ENCODE measurements at regions not wholly inside any gene's neighbourhood (a gene's known extent, or its start where the extent isn't known, plus 50 kb on each side); places are given as distances from the start of the nearest gene placed in this dataset.

DNA sequence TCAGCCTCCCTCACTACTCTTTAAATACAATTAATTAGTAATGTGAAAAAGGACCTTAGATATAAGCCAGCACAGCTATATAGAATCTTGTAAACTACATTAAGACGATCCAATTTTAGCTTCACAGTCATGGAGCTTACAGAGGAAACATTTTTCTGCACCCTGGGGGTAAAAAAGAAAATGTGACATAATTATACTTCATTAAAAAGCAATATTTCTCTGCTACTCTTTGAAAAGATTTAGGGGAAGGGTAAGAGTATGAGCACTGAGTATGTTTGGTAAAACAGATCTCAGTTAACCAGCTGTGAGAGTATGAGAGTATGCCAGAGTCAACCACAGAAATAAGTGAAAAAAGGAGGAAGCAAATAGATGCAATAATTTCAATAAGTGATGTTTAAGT, 1415.9 kb downstream of the PLA2G4A start:
- ATAC-seq (ENCODE audit: low FRiP score) (no peak), DNase-seq (ENCODE audit: low spot score) (no peak)
- TF ChIP-seq, protein P1, sequence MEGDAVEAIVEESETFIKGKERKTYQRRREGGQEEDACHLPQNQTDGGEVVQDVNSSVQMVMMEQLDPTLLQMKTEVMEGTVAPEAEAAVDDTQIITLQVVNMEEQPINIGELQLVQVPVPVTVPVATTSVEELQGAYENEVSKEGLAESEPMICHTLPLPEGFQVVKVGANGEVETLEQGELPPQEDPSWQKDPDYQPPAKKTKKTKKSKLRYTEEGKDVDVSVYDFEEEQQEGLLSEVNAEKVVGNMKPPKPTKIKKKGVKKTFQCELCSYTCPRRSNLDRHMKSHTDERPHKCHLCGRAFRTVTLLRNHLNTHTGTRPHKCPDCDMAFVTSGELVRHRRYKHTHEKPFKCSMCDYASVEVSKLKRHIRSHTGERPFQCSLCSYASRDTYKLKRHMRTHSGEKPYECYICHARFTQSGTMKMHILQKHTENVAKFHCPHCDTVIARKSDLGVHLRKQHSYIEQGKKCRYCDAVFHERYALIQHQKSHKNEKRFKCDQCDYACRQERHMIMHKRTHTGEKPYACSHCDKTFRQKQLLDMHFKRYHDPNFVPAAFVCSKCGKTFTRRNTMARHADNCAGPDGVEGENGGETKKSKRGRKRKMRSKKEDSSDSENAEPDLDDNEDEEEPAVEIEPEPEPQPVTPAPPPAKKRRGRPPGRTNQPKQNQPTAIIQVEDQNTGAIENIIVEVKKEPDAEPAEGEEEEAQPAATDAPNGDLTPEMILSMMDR (IDR thresholded peaks at IDR 0.05), result no peak

DNA sequence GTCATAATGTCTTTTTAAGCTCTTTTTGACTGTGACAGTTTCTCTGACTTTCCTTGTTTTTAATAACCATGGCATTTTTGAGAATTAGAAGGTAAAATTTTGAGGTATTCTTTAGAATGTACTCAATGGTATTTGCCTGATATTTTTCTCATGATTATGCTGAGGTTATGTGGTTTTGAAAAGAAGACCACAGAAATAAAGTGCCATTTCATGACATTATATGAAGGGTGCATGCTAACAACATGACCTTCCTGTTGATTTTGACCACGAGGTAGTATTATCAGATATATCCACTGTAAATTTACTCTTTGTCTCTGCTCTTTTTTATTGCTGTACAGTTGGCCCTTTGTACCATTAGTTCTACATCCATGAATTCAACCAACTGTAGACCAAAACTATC, 1418.5 kb downstream of the PLA2G4A start:
- TF ChIP-seq, protein P1 (IDR thresholded peaks at IDR 0.05), result no peak
- DNase-seq (ENCODE audit: low spot score) (no peak), ATAC-seq (ENCODE audit: low FRiP score) (no peak)

DNA sequence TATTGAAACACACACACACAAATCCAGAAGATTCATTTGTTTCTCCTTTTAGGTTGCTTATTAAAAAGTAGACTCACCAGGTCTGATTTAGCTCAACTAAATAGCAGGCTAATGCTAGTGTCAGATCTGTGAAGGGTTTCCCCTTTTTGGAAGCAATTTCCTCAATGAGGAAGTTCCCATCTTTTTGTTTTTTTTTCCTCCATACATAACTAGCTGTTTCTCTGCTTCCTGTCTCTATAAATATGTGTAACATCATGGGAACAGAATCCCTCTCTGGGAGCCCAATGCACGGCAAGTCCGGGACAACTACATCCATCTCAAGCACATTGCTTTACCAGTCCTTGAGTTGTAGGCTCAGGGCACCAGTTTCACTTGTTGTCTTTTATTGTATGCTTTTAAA, 1421.1 kb downstream of the PLA2G4A start:
- no peak for ATAC-seq (ENCODE audit: low FRiP score)
- TF ChIP-seq, protein P1 (IDR thresholded peaks at IDR 0.05), result no peak
- DNase-seq (ENCODE audit: low spot score), result no peak

DNA sequence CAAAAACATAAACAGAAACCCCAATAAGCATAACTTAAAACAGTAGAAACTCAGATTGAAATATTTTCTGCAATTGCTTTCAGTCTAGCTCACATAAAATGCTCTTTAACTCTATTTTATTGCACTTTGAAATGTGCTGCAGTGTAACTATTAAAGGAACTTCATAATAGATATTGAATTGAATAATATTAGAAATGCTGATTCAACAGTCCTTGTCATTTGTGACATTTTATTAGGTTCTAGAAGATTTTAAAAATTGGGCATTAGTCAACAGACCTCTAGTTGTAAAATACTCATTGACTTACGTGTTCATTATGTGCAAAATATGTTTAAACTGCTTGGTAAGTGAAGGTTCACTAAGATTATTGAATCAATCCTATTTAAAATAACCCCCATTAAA, 1422.3 kb downstream of the PLA2G4A start:
- DNase-seq (ENCODE audit: low spot score) (no peak), ATAC-seq (ENCODE audit: low FRiP score) (no peak)
- TF ChIP-seq, protein P1 (IDR thresholded peaks at IDR 0.05), result no peak

DNA sequence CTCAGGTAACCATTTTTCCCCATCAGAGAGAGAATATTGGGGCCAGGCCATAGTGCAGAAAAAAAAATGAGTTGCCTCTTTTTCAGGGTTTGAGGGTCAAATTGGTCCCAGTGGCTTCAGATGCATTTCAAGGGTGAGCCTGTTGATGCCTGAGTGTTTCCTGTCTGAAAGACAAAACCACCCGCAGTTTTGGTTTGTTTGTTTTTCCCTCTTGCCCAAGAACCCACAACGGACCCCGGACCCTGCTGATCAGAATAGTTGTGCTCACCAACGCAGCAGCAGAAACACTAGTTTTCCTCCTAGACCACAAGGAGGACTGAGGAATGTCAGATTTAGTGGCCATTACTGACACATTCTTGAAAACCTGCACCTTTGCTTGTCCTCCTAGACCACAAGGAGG, 1433.1 kb downstream of the PLA2G4A start:
- ATAC-seq (ENCODE audit: low FRiP score) (no peak), DNase-seq (ENCODE audit: low spot score) (no peak)
- TF ChIP-seq, protein P1 (IDR thresholded peaks at IDR 0.05), result no peak

DNA sequence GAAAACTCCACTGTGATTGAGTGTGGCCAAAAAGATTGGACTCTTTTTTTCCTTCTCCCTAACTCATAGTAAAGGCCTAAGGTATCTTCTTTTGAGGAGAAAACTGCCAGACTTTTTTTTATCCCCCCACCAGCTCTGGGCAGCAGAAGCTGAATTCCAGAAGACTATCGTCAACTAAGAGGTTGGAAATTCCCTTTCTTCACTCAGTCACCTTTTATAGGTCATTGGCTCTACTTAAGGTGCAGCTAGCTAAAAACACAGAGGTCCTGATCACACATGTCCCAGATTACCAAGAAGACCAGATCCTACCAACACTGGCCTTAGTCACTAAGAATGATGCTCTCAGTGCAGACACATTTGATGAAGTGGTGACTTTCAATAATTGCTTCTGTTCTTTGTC, 1441.2 kb downstream of the PLA2G4A start:
- ATAC-seq (ENCODE audit: low FRiP score) (no peak), DNase-seq (ENCODE audit: low spot score) (no peak)
- TF ChIP-seq, protein P1 (IDR thresholded peaks at IDR 0.05), result no peak

DNA sequence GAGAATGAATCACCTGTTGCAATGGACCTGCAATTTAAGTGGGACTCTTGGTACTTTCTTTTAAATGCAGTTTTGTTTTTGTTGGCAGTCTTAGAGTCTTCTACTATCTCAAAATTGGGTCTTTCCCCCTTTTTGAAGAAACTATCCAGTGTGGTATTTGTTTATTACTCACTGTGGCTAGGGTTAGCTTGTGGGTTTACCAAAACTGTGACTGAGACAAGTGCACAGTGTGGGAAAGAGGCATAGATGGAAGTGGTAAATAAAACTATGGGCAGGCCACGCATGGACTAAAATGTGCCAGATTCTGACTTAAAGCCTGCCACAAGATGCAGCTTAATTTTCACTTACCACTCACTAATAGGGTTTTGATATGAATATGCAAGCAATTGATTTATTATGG, 1441.7 kb downstream of the PLA2G4A start:
- ATAC-seq (ENCODE audit: low FRiP score) (no peak), DNase-seq (ENCODE audit: low spot score) (no peak)
- TF ChIP-seq, protein P1 (IDR thresholded peaks at IDR 0.05), result no peak

Measured in omental fat pad (tissue), 3 donors.